MM.1S (cell line): ENCODE measurements at regions not wholly inside any gene's neighbourhood (a gene's known extent, or its start where the extent isn't known, plus 50 kb on each side); places are given as distances from the start of the nearest gene placed in this dataset.

ENCODE experiments used
- EZH2 ChIP-seq: fragments of 300-600 bp; sonication (generic); optimal IDR thresholded peaks from 2 replicates; pipeline ENCODE3; 2017; ENCODE audit warnings: low read depth, mild to moderate bottlenecking, antibody characterized with exemption, low read length, mixed read lengths
- TF ChIP-seq, protein P1 (sequence below): fragments of 300-600 bp; sonication (generic); IDR thresholded peaks from 2 replicates; pipeline ENCODE4 v1.5.1; 2016; ENCODE audit warnings: antibody characterized with exemption, low read length, mixed read lengths

GRCh38 chr13:88552966-88553365, 881.8 kb downstream of the SLITRK5 start:
- TF ChIP-seq, protein P1, sequence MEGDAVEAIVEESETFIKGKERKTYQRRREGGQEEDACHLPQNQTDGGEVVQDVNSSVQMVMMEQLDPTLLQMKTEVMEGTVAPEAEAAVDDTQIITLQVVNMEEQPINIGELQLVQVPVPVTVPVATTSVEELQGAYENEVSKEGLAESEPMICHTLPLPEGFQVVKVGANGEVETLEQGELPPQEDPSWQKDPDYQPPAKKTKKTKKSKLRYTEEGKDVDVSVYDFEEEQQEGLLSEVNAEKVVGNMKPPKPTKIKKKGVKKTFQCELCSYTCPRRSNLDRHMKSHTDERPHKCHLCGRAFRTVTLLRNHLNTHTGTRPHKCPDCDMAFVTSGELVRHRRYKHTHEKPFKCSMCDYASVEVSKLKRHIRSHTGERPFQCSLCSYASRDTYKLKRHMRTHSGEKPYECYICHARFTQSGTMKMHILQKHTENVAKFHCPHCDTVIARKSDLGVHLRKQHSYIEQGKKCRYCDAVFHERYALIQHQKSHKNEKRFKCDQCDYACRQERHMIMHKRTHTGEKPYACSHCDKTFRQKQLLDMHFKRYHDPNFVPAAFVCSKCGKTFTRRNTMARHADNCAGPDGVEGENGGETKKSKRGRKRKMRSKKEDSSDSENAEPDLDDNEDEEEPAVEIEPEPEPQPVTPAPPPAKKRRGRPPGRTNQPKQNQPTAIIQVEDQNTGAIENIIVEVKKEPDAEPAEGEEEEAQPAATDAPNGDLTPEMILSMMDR: no peak
- no peak for TF ChIP-seq EZH2
